Amygdala (tissue), 56 donors: ENCODE measurements at regions not wholly inside any gene's neighbourhood (a gene's known extent, or its start where the extent isn't known, plus 50 kb on each side); places are given as distances from the start of the nearest gene placed in this dataset.

Source experiments
- DNase-seq, 56 donors: peaks; one replicate each; lab custom pipeline; 2025; lab: John Stamatoyannopoulos, UW

- no peak for DNase-seq
Observed at GRCh38 chr2:67930156-67930555, 132.6 kb downstream of the C1D start.

GRCh38 chr2:67936969-67937368, 125.8 kb downstream of the C1D start:
- DNase-seq: no peak

GRCh38 chr2:67938053-67938452, 124.8 kb downstream of the C1D start:
- no peak for DNase-seq

- DNase-seq: no peak
Observed at GRCh38 chr2:67945056-67945455, 117.7 kb downstream of the C1D start.

GRCh38 chr2:67945940-67946339, 116.9 kb downstream of the C1D start:
- DNase-seq: no peak

GRCh38 chr2:67948057-67948456, 114.7 kb downstream of the C1D start:
- DNase-seq: no peak

GRCh38 chr2:67948506-67948905, 114.3 kb downstream of the C1D start:
- no peak for DNase-seq

- no peak for DNase-seq
Observed at GRCh38 chr2:67950018-67950417, 112.8 kb downstream of the C1D start.

- DNase-seq: no peak
Observed at GRCh38 chr2:67950919-67951318, 111.9 kb downstream of the C1D start.

GRCh38 chr2:67952066-67952465, 110.7 kb downstream of the C1D start:
- no peak for DNase-seq

GRCh38 chr2:67954093-67954748, 108.6 kb downstream of the C1D start:
- no peak for DNase-seq

- DNase-seq: no peak
Observed at GRCh38 chr2:67955748-67956603, 106.8 kb downstream of the C1D start.

- DNase-seq: no peak
Observed at GRCh38 chr2:67965246-67965645, 97.6 kb downstream of the C1D start.

- no peak for DNase-seq
Observed at GRCh38 chr2:67970071-67970470, 92.7 kb downstream of the C1D start.

GRCh38 chr2:67970542-67970941, 92.3 kb downstream of the C1D start:
- DNase-seq: no peak

- peak in 50 of 56 donors; percentile 3 to 78 (median 36) for DNase-seq
Observed at GRCh38 chr2:67974559-67975430, 88.0 kb downstream of the C1D start.

GRCh38 chr2:67977464-67977863, 85.3 kb downstream of the C1D start:
- no peak for DNase-seq

- no peak for DNase-seq
Observed at GRCh38 chr2:67982956-67983355, 79.8 kb downstream of the C1D start.

GRCh38 chr2:67984600-67984999, 78.2 kb downstream of the C1D start:
- no peak for DNase-seq

- DNase-seq: no peak
Observed at GRCh38 chr2:67985586-67985985, 77.2 kb downstream of the C1D start.

GRCh38 chr2:67986258-67986657, 76.5 kb downstream of the C1D start:
- no peak for DNase-seq
